Uterus (tissue), 3 donors: ENCODE measurements at regions not wholly inside any gene's neighbourhood (a gene's known extent, or its start where the extent isn't known, plus 50 kb on each side); places are given as distances from the start of the nearest gene placed in this dataset.

ENCODE experiments used
- DNase-seq, 2 donors: peaks; one replicate each; pipeline ENCODE4 v3.0.0-alpha.2; 2019 to 2020
- H3K27ac ChIP-seq, 2 donors: fragments of 200-600 bp; sonication (generic); 1 replicate in 1 of 2; 2 replicates in 1 of 2; pipeline ENCODE4 v1.5.1; 2016 to 2018
- H3K27me3 ChIP-seq, 2 donors: fragments of 200-600 bp; sonication (generic); one replicate each; pipeline ENCODE4 v1.5.1; 2018 to 2019; ENCODE audit warnings: control low read depth in 1 of 2
- H3K36me3 ChIP-seq, 2 donors: fragments of 200-600 bp; sonication (generic); one replicate each; pipeline ENCODE4 v1.5.1; 2019; ENCODE audit warnings: control low read depth in 1 of 2
- H3K4me1 ChIP-seq, 2 donors: fragments of 200-600 bp; sonication (generic); one replicate each; pipeline ENCODE4 v1.5.1; 2018 to 2019; ENCODE audit warnings: control low read depth in 1 of 2
- H3K4me3 ChIP-seq, 2 donors: fragments of 200-600 bp; sonication (generic); 1 replicate in 1 of 2; 2 replicates in 1 of 2; pipeline ENCODE4 v1.5.1; 2018 to 2019; ENCODE audit warnings: mild to moderate bottlenecking in 1 of 2
- H3K9me3 ChIP-seq, 2 donors: fragments of 200-600 bp; sonication (generic); one replicate each; pipeline ENCODE4 v1.5.1; 2019; ENCODE audit warnings: control low read depth in 1 of 2
- POLR2A ChIP-seq, 2 donors: fragments of 450-650 bp; IDR thresholded peaks; one replicate each; pipeline ENCODE4 v1.6.1; 2016; ENCODE audit warnings: antibody characterized with exemption in 2 of 2, mild to moderate bottlenecking in 1 of 2, moderate library complexity in 1 of 2
- intact Hi-C: fragments of 100-400 bp; cut with DNase I; formaldehyde crosslinking; loops from one replicate; pipeline ENCODE4 v1.15.1; 2023; ENCODE audit warnings: low total_unique reads
- TF ChIP-seq, protein P1 (sequence below), 4 experiments: fragments of 200-600 bp in 2 of 4; fragments of 450-650 bp in 2 of 4; sonication (generic) in 2 of 4; IDR thresholded peaks; one replicate each; pipeline ENCODE4 v1.5.1; 2016 to 2019; ENCODE audit warnings: antibody characterized with exemption in 4 of 4, mild to moderate bottlenecking in 2 of 4, moderate library complexity in 1 of 4
- donor health status: DM: yes; HTN: yes; CAD: no.

DNA sequence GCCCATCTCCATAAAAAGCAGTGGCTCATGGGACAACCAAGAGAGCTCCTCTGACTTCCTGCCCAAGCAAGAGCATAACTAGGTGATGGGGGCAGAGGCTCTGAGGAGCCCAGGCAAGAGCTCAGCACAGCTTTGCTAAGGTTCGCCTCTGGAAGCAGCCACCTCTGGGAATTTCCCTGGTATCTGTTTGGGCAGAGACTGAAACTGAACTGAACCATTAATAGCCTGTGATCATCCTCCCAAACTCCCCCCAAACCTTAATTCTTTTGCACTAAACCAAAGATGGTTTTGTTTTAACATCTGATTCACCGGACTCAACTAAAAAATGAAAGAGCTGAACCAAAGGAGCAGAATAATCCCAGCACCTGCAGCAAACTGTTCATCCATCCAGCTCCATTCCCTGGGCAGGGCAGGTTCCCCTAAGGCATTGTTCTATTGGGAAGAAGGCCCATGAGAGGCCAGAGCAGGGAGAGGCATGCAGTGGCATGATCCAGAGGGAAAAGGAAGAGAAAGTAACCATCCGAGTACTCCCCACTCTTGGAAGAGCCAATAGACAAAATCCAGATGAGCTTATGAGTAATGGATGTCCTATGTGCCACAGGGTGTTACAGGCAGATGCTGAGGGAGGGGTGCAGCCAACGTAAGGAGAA lies 77.8 kb upstream of the KAZN start:
- Histone ChIP-seq H3K27ac (peak overlapping the region in 1 of 2 donors; percentile 69), H3K9me3 (no peaks in the 10 kb centered on the region), H3K4me1 (no peaks in the 10 kb centered on the region), H3K27me3 (no peaks in the 10 kb centered on the region), H3K4me3 (no peak overlapping the region), H3K36me3 (no peaks in the 10 kb centered on the region)
- TF ChIP-seq POLR2A (IDR thresholded peaks at IDR 0.05) = no peak
- TF ChIP-seq, protein P1, sequence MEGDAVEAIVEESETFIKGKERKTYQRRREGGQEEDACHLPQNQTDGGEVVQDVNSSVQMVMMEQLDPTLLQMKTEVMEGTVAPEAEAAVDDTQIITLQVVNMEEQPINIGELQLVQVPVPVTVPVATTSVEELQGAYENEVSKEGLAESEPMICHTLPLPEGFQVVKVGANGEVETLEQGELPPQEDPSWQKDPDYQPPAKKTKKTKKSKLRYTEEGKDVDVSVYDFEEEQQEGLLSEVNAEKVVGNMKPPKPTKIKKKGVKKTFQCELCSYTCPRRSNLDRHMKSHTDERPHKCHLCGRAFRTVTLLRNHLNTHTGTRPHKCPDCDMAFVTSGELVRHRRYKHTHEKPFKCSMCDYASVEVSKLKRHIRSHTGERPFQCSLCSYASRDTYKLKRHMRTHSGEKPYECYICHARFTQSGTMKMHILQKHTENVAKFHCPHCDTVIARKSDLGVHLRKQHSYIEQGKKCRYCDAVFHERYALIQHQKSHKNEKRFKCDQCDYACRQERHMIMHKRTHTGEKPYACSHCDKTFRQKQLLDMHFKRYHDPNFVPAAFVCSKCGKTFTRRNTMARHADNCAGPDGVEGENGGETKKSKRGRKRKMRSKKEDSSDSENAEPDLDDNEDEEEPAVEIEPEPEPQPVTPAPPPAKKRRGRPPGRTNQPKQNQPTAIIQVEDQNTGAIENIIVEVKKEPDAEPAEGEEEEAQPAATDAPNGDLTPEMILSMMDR (IDR thresholded peaks at IDR 0.05) = no peak
- DNase-seq = no peak
- intact Hi-C loops = no loop called here

DNA sequence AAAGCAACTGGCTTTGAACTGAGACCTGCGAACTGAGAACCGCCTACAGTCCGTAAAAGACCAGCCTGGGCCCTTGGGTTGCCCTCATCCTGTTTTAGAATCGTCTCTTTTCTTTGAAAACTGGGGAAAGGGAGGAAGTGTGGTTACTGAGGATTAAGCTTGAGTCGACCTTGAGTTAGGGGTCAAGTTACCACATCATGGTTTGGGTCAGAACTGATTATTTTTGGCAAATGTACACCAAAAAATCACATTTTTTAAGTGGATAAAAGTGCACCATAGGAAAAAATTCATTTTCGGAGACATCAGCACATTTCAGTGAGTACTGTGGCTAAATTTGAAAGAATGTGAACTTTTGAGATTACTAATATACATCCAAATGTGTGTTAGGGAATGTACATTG lies 76.9 kb upstream of the KAZN start:
- no peak overlapping the region for H3K4me3 ChIP-seq
- DNase-seq = no peak
- intact Hi-C loops = no loop called here
- H3K27me3 ChIP-seq = no peaks in the 10 kb centered on the region
- H3K27ac ChIP-seq = peak overlapping the region; percentile 48 to 69
- no peaks in the 10 kb centered on the region for H3K4me1 ChIP-seq
- no peaks in the 10 kb centered on the region for H3K36me3 ChIP-seq
- TF ChIP-seq, protein P1 (IDR thresholded peaks at IDR 0.05) = no peak
- TF ChIP-seq POLR2A (IDR thresholded peaks at IDR 0.05) = no peak
- H3K9me3 ChIP-seq = no peaks in the 10 kb centered on the region

DNA sequence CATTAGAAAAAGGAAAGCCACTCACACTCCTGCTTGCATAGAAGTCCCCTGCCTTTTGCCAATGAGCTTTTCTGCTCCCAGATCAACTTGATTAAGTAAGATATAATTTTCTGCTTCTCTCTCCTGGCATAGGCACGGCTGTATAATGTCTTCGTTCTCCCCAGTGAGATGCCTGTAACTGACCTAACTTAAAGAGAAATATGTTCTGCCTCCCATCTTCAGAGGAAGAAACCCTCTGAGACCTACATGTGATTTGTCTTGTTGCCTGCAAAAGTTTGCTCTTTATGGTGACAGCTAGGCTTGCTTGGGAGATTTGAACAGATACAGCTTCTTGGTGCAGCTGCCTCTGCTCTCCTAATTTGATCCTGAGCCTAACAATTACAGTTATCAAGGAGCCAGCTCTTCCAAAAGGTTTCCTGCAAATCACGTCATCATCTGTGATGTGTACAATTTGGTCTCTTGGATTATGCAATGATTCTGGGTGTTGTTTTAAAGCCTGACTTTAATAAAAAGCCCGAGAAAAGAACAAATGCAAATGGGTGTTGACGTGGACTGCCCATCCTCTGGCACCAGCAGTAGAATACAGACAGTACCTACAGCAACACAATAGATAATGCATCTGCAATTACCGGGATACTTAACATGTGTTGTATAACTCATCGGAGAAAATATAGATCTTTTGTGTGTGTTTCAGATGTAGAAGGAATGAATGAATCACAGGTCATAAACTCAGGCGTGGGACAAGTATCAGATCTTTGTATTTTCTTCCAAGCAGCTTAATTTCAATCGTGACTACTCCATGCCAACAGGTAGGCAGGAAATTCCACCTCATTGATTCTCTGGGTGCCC lies 76.2 kb upstream of the KAZN start:
- intact Hi-C loops = no loop called here
- Histone ChIP-seq H3K4me1 (no peaks in the 10 kb centered on the region), H3K27me3 (no peaks in the 10 kb centered on the region), H3K4me3 (no peak overlapping the region), H3K27ac (peak overlapping the region; percentile 48 to 69), H3K36me3 (no peaks in the 10 kb centered on the region), H3K9me3 (no peaks in the 10 kb centered on the region)
- TF ChIP-seq POLR2A (IDR thresholded peaks at IDR 0.05) = no peak
- TF ChIP-seq, protein P1 (IDR thresholded peaks at IDR 0.05) = no peak
- DNase-seq = peak; percentile 24 to 31

DNA sequence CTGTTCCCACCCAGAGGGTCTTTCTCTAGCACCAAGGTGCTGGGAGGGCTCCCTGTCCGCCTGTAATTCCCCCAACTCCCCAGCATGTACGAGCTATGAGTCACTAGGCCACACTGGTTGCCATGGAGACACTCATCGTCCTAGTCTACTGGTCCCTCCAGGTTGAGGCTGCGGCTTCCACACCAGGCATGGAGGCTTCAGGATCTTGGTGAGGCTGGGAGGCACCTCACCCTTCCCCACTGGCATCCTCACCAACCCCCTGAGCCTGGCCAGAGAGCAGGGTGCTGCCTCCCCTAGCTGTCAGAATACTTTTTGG lies 75.6 kb upstream of the KAZN start:
- Histone ChIP-seq H3K9me3 (no peaks in the 10 kb centered on the region), H3K36me3 (no peaks in the 10 kb centered on the region), H3K27me3 (no peaks in the 10 kb centered on the region), H3K4me3 (no peak overlapping the region), H3K27ac (peak overlapping the region; percentile 48 to 69), H3K4me1 (no peaks in the 10 kb centered on the region)
- no peak for TF ChIP-seq POLR2A (IDR thresholded peaks at IDR 0.05)
- TF ChIP-seq, protein P1 (IDR thresholded peaks at IDR 0.05) = peak in 1 of 4 experiments; percentile 18
- intact Hi-C loops = no loop called here
- DNase-seq = peak; percentile 69 to 72
